Kidney (tissue), 13 donors: ENCODE measurements at regions not wholly inside any gene's neighbourhood (a gene's known extent, or its start where the extent isn't known, plus 50 kb on each side); places are given as distances from the start of the nearest gene placed in this dataset.

Source experiments
- DNase-seq, 5 donors: peaks; one replicate each; pipeline ENCODE4 v3.0.0-alpha.2; 2013 to 2020
- FAIRE-seq: peaks from 2 replicates; lab custom pipeline; 2012; peaks lifted over from hg19 to GRCh38; lab: Jason Lieb, UNC
- H3K27ac ChIP-seq, 2 donors: one replicate each; pipeline ENCODE4 v1.7.0; 2013; ENCODE audit warnings: low read depth in 2 of 2, low read length in 2 of 2, inconsistent platforms in 1 of 2
- H3K27me3 ChIP-seq: one replicate; pipeline ENCODE4 v1.7.1; 2013; ENCODE audit warnings: low read length, inconsistent platforms; ENCODE audit not compliant: control insufficient read depth, insufficient read depth
- H3K36me3 ChIP-seq, 3 donors: one replicate each; pipeline versions ENCODE4 v1.7.0 to v1.7.1; 2013; ENCODE audit warnings: low read length in 3 of 3, control low read depth in 1 of 3, inconsistent platforms in 1 of 3; ENCODE audit not compliant: insufficient read depth in 3 of 3, control insufficient read depth in 2 of 3
- H3K4me1 ChIP-seq, 3 donors: one replicate each; pipeline versions ENCODE4 v1.7.0 to v1.7.1; 2013; ENCODE audit warnings: low read length in 3 of 3, inconsistent platforms in 1 of 3, low read depth in 1 of 3; ENCODE audit not compliant: control insufficient read depth in 2 of 3, insufficient read depth in 2 of 3
- H3K4me3 ChIP-seq, 3 donors: one replicate each; pipeline versions ENCODE4 v1.7.0 to v1.8.1; 2013; ENCODE audit warnings: low read length in 3 of 3, control low read depth in 1 of 3, inconsistent platforms in 1 of 3
- H3K9ac ChIP-seq, 3 donors: one replicate each; pipeline versions ENCODE4 v1.7.0 to v1.7.1; 2013; ENCODE audit warnings: low read length in 3 of 3, control low read depth in 1 of 3, inconsistent platforms in 1 of 3
- H3K9me3 ChIP-seq, 3 donors: one replicate each; pipeline versions ENCODE4 v1.7.0 to v1.7.1; 2013; ENCODE audit warnings: low read length in 3 of 3, control low read depth in 1 of 3, inconsistent platforms in 1 of 3; ENCODE audit not compliant: control insufficient read depth in 2 of 3, insufficient read depth in 1 of 3
- CTCF ChIP-seq: IDR thresholded peaks from 3 replicates; pipeline ENCODE4 v1.5.1; 2012; ENCODE audit warnings: mild to moderate bottlenecking, moderate library complexity, borderline replicate concordance; ENCODE audit not compliant: insufficient read depth; ENCODE audit errors: extremely low read depth
- intact Hi-C: fragments of 100-400 bp; cut with DNase I; formaldehyde crosslinking; loops from one replicate; pipeline ENCODE4 v1.11.1; 2022
- donor health status: control.
- donor health status: control.
- donor health status: control.
- donor health status: control.
- donor health status: control.
- donor health status: DM: yes; HTN: yes; CAD: no.
- donor health status: Normal renal cell carcinoma (clear cell type).

GRCh38 chr17:30588798-30589247, 111.6 kb downstream of the GOSR1 start:
- intact Hi-C loops = no loop called here
- no peaks in the 10 kb centered on the region for H3K27me3 ChIP-seq
- H3K27ac ChIP-seq = no peak overlapping the region
- H3K9me3 ChIP-seq = no peaks in the 10 kb centered on the region
- FAIRE-seq (no peak), DNase-seq (no peak)
- no peaks in the 10 kb centered on the region for H3K36me3 ChIP-seq
- no peak overlapping the region for H3K9ac ChIP-seq
- no peak for TF ChIP-seq CTCF
- no peak overlapping the region for H3K4me3 ChIP-seq
- no peaks in the 10 kb centered on the region for H3K4me1 ChIP-seq

- intact Hi-C loops = no loop called here
These were observed 109.8 kb downstream of the GOSR1 start for GRCh38 chr17:30586818-30587595.

GRCh38 chr17:30584810-30585209, 107.6 kb downstream of the GOSR1 start:
- FAIRE-seq = no peak

More at GRCh38 chr17:30586818-30587595, 109.8 kb downstream of the GOSR1 start:
- no peaks in the 10 kb centered on the region for H3K36me3 ChIP-seq
- FAIRE-seq = no peak
- no peak for TF ChIP-seq CTCF
- no peaks in the 10 kb centered on the region for H3K27me3 ChIP-seq
- no peak overlapping the region for H3K27ac ChIP-seq
- H3K4me1 ChIP-seq = no peaks in the 10 kb centered on the region
- no peaks in the 10 kb centered on the region for H3K9me3 ChIP-seq
- no peak for DNase-seq
- no peak overlapping the region for H3K9ac ChIP-seq
- no peak overlapping the region for H3K4me3 ChIP-seq

More at GRCh38 chr17:30584810-30585209, 107.6 kb downstream of the GOSR1 start:
- Histone ChIP-seq H3K36me3 (no peaks in the 10 kb centered on the region), H3K27ac (no peak overlapping the region), H3K4me1 (no peaks in the 10 kb centered on the region), H3K4me3 (no peak overlapping the region), H3K9me3 (no peaks in the 10 kb centered on the region), H3K9ac (no peak overlapping the region), H3K27me3 (no peaks in the 10 kb centered on the region)
- intact Hi-C loops = no loop called here
- TF ChIP-seq CTCF = no peak
- DNase-seq = no peak
